OCI-LY3 (cell line): ENCODE measurements at regions not wholly inside any gene's neighbourhood (a gene's known extent, or its start where the extent isn't known, plus 50 kb on each side); places are given as distances from the start of the nearest gene placed in this dataset.

Source experiments
- CTCF ChIP-seq: fragments of 200-600, 300-600 bp; sonication (generic); IDR thresholded peaks from 2 replicates; pipeline ENCODE4 v1.5.1; 2014; ENCODE audit warnings: antibody characterized with exemption, low read length, low read depth
- EZH2phosphoT487 ChIP-seq: fragments of 200-600 bp; shearing (Covaris generic); IDR thresholded peaks from 2 replicates; pipeline ENCODE4 v1.6.1; 2018; ENCODE audit warnings: antibody characterized with exemption, mixed run types, low read depth

- TF ChIP-seq CTCF: no peak
- TF ChIP-seq EZH2phosphoT487: no peak
Measured at GRCh38 chr1:80837066-80837465, 963.7 kb upstream of the ADGRL2 start.
